Activated naive CD8-positive, alpha-beta T cell treated with anti-CD3 and anti-CD28 coated beads, Interleukin-2, amount 10 ng/mL, durations not matched to agents 7 days and 5 days (primary cell): ENCODE measurements at regions not wholly inside any gene's neighbourhood (a gene's known extent, or its start where the extent isn't known, plus 50 kb on each side); places are given as distances from the start of the nearest gene placed in this dataset.
A peak's percentile ranks its signal among the peaks of the same experiment; 100 is the strongest.

Source experiments
- ATAC-seq: fragments of 150-1000 bp; cut with Tn5 transposase; one replicate; pipeline ENCODE4 v1.10.0; 2021; ENCODE audit warnings: low read depth, moderate library complexity
- POLR2A ChIA-PET: fragments of 350-600 bp; sonication (Branson Sonifier 250); formaldehyde crosslinking; loops from one replicate; lab custom pipeline; 2021; ENCODE audit warnings: antibody characterized with exemption; lab: Charles Lee
- DNase-seq: peaks from one replicate; pipeline ENCODE4 v3.0.0; 2021
- H3K27ac Mint-ChIP-seq: one replicate; pipeline ENCODE4 v1.8.0; 2022; ENCODE audit warnings: mild to moderate bottlenecking, mixed read lengths
- H3K27me3 Mint-ChIP-seq: one replicate; pipeline ENCODE4 v1.8.0; 2022; ENCODE audit warnings: mild to moderate bottlenecking, moderate library complexity, mixed read lengths
- H3K36me3 Mint-ChIP-seq: one replicate; pipeline ENCODE4 v1.8.0; 2021; ENCODE audit warnings: mild to moderate bottlenecking, mixed read lengths
- H3K4me1 Mint-ChIP-seq: one replicate; pipeline ENCODE4 v1.8.0; 2021; ENCODE audit warnings: mixed read lengths
- H3K4me3 Mint-ChIP-seq: one replicate; pipeline ENCODE4 v1.8.0; 2022; ENCODE audit warnings: mild to moderate bottlenecking, moderate library complexity, mixed read lengths
- H3K9me3 Mint-ChIP-seq: one replicate; pipeline ENCODE4 v1.8.0; 2021; ENCODE audit warnings: mixed read lengths

- Mint-ChIP-seq H3K27me3 (peaks cover 18% of the 10 kb centered on the region), H3K4me1 (peaks cover 42% of the 10 kb centered on the region), H3K27ac (peak overlapping the region; percentile 96), H3K9me3 (no peaks in the 10 kb centered on the region), H3K4me3 (peak overlapping the region; percentile 86), H3K36me3 (peaks cover 2% of the 10 kb centered on the region)
- POLR2A ChIA-PET = interaction anchor here (1.0 to 3.2 kb wide), 4 partner anchors 17 to 1075 kb away, joined by 3 to 17 read pairs (median 4); no protein-coding TSS in a partner anchor
- peak; percentile 72 for DNase-seq
- ATAC-seq = peak; percentile 89
Observed at GRCh38 chr10:129035052-129035827, 431.8 kb upstream of the MGMT start.

GRCh38 chr10:129038522-129038921, 428.5 kb upstream of the MGMT start:
- POLR2A ChIA-PET = no interaction called here
- Mint-ChIP-seq H3K9me3 (no peaks in the 10 kb centered on the region), H3K36me3 (peaks cover 2% of the 10 kb centered on the region), H3K27ac (no peak overlapping the region), H3K4me3 (no peak overlapping the region), H3K4me1 (peaks cover 43% of the 10 kb centered on the region), H3K27me3 (peaks cover 26% of the 10 kb centered on the region)
- DNase-seq = no peak
- no peak for ATAC-seq

- H3K4me1 Mint-ChIP-seq = peaks cover 40% of the 10 kb centered on the region
- H3K27me3 Mint-ChIP-seq = peaks cover 21% of the 10 kb centered on the region
- H3K36me3 Mint-ChIP-seq = peaks cover 2% of the 10 kb centered on the region
- POLR2A ChIA-PET = no interaction called here
- H3K27ac Mint-ChIP-seq = no peak overlapping the region
- no peak for DNase-seq
- ATAC-seq = no peak
- no peaks in the 10 kb centered on the region for H3K9me3 Mint-ChIP-seq
- no peak overlapping the region for H3K4me3 Mint-ChIP-seq
Observed at GRCh38 chr10:129039406-129040370, 427.4 kb upstream of the MGMT start.

- H3K27me3 Mint-ChIP-seq = peaks cover 21% of the 10 kb centered on the region
- ATAC-seq = no peak
- no peak for DNase-seq
- peaks cover 36% of the 10 kb centered on the region for H3K4me1 Mint-ChIP-seq
- H3K9me3 Mint-ChIP-seq = no peaks in the 10 kb centered on the region
- POLR2A ChIA-PET = no interaction called here
- no peak overlapping the region for H3K4me3 Mint-ChIP-seq
- no peak overlapping the region for H3K27ac Mint-ChIP-seq
- peaks cover 2% of the 10 kb centered on the region for H3K36me3 Mint-ChIP-seq
Observed at GRCh38 chr10:129040377-129040776, 426.7 kb upstream of the MGMT start.

GRCh38 chr10:129041916-129042315, 425.1 kb upstream of the MGMT start:
- no peaks in the 10 kb centered on the region for H3K36me3 Mint-ChIP-seq
- no peak overlapping the region for H3K27ac Mint-ChIP-seq
- H3K9me3 Mint-ChIP-seq = no peaks in the 10 kb centered on the region
- ATAC-seq = no peak
- no peak overlapping the region for H3K4me3 Mint-ChIP-seq
- no peak for DNase-seq
- POLR2A ChIA-PET = interaction anchor here (1.9 kb wide), 1 partner anchor 15 kb away, joined by 5 read pairs; no protein-coding TSS in a partner anchor
- H3K4me1 Mint-ChIP-seq = peaks cover 22% of the 10 kb centered on the region
- H3K27me3 Mint-ChIP-seq = peaks cover 21% of the 10 kb centered on the region

- Mint-ChIP-seq H3K27me3 (peaks cover 29% of the 10 kb centered on the region), H3K9me3 (no peaks in the 10 kb centered on the region), H3K4me3 (peak overlapping the region; percentile 31), H3K4me1 (peaks cover 17% of the 10 kb centered on the region), H3K27ac (no peak overlapping the region), H3K36me3 (no peaks in the 10 kb centered on the region)
- POLR2A ChIA-PET = interaction anchor here (0.7 to 1.9 kb wide), 3 partner anchors 14 to 1097 kb away, joined by 3 to 5 read pairs (median 4); no protein-coding TSS in a partner anchor
- DNase-seq (no peak), ATAC-seq (no peak)
Observed at GRCh38 chr10:129042776-129043595, 424.1 kb upstream of the MGMT start.

- no peak for ATAC-seq
- Mint-ChIP-seq H3K4me1 (peaks cover 13% of the 10 kb centered on the region), H3K27me3 (peaks cover 35% of the 10 kb centered on the region), H3K4me3 (no peak overlapping the region), H3K27ac (no peak overlapping the region), H3K9me3 (no peaks in the 10 kb centered on the region), H3K36me3 (no peaks in the 10 kb centered on the region)
- DNase-seq = no peak
- POLR2A ChIA-PET = interaction anchor here (0.7 to 1.9 kb wide), 2 partner anchors 14 to 1096 kb away, joined by 4 to 5 read pairs; no protein-coding TSS in a partner anchor
Observed at GRCh38 chr10:129043691-129044090, 423.4 kb upstream of the MGMT start.

- ATAC-seq (no peak), DNase-seq (no peak)
- Mint-ChIP-seq H3K36me3 (no peaks in the 10 kb centered on the region), H3K27me3 (peaks cover 24% of the 10 kb centered on the region), H3K27ac (no peak overlapping the region), H3K4me3 (no peak overlapping the region), H3K4me1 (peaks cover 9% of the 10 kb centered on the region), H3K9me3 (no peaks in the 10 kb centered on the region)
- POLR2A ChIA-PET = no interaction called here
Observed at GRCh38 chr10:129045599-129045998, 421.4 kb upstream of the MGMT start.

GRCh38 chr10:129046065-129046681, 420.9 kb upstream of the MGMT start:
- POLR2A ChIA-PET = no interaction called here
- H3K27ac Mint-ChIP-seq = no peak overlapping the region
- H3K4me1 Mint-ChIP-seq = peaks cover 9% of the 10 kb centered on the region
- no peaks in the 10 kb centered on the region for H3K36me3 Mint-ChIP-seq
- DNase-seq (no peak), ATAC-seq (no peak)
- no peaks in the 10 kb centered on the region for H3K9me3 Mint-ChIP-seq
- peaks cover 24% of the 10 kb centered on the region for H3K27me3 Mint-ChIP-seq
- no peak overlapping the region for H3K4me3 Mint-ChIP-seq

GRCh38 chr10:129046962-129047361, 420.1 kb upstream of the MGMT start:
- Mint-ChIP-seq H3K9me3 (no peaks in the 10 kb centered on the region), H3K4me1 (peaks cover 11% of the 10 kb centered on the region), H3K27ac (no peak overlapping the region), H3K4me3 (no peak overlapping the region), H3K27me3 (peaks cover 26% of the 10 kb centered on the region), H3K36me3 (no peaks in the 10 kb centered on the region)
- POLR2A ChIA-PET = no interaction called here
- no peak for DNase-seq
- ATAC-seq = no peak

- DNase-seq = no peak
- POLR2A ChIA-PET = interaction anchor here (1.0 kb wide), 1 partner anchor 11 kb away, joined by 3 read pairs; no protein-coding TSS in a partner anchor
- ATAC-seq = no peak
- Mint-ChIP-seq H3K4me1 (peaks cover 10% of the 10 kb centered on the region), H3K4me3 (no peak overlapping the region), H3K27me3 (peaks cover 24% of the 10 kb centered on the region), H3K36me3 (no peaks in the 10 kb centered on the region), H3K9me3 (no peaks in the 10 kb centered on the region), H3K27ac (no peak overlapping the region)
Observed at GRCh38 chr10:129047600-129047999, 419.4 kb upstream of the MGMT start.

GRCh38 chr10:129048513-129048912, 418.5 kb upstream of the MGMT start:
- ATAC-seq = no peak
- Mint-ChIP-seq H3K27me3 (peaks cover 24% of the 10 kb centered on the region), H3K9me3 (no peaks in the 10 kb centered on the region)

More at GRCh38 chr10:129048513-129048912, 418.5 kb upstream of the MGMT start:
- Mint-ChIP-seq H3K36me3 (no peaks in the 10 kb centered on the region), H3K27ac (no peak overlapping the region), H3K4me1 (peaks cover 3% of the 10 kb centered on the region), H3K4me3 (no peak overlapping the region)
- POLR2A ChIA-PET = no interaction called here
- no peak for DNase-seq
